Liver (tissue), 8 donors: ENCODE measurements at regions not wholly inside any gene's neighbourhood (a gene's known extent, or its start where the extent isn't known, plus 50 kb on each side); places are given as distances from the start of the nearest gene placed in this dataset.

Experiments used
- DNase-seq: peaks from one replicate; pipeline ENCODE4 v3.0.0-alpha.2; 2017; ENCODE audit warnings: low spot score
- H3K27ac ChIP-seq, 2 donors: one replicate each; pipeline ENCODE4 v1.7.0; 2013; ENCODE audit warnings: inconsistent platforms in 2 of 2, low read length in 2 of 2, control low read depth in 1 of 2, low read depth in 1 of 2, mild to moderate bottlenecking in 1 of 2
- H3K27me3 ChIP-seq, 4 donors: one replicate each; pipeline versions ENCODE4 v1.6.1 to v1.7.0; 2013; ENCODE audit warnings: low read length in 3 of 4, inconsistent platforms in 1 of 4, mild to moderate bottlenecking in 1 of 4, moderate library complexity in 1 of 4; ENCODE audit not compliant: control insufficient read depth in 4 of 4, insufficient read depth in 4 of 4
- H3K36me3 ChIP-seq, 4 donors: one replicate each; pipeline versions ENCODE4 v1.6.1 to v1.7.0; 2013; ENCODE audit warnings: low read length in 3 of 4, mild to moderate bottlenecking in 3 of 4, low read depth in 1 of 4, moderate library complexity in 1 of 4; ENCODE audit not compliant: control insufficient read depth in 4 of 4, insufficient read depth in 3 of 4
- H3K4me1 ChIP-seq, 4 donors: one replicate each; pipeline versions ENCODE4 v1.6.1 to v1.7.0; 2013; ENCODE audit warnings: low read length in 3 of 4, mild to moderate bottlenecking in 3 of 4, moderate library complexity in 1 of 4; ENCODE audit not compliant: control insufficient read depth in 4 of 4, insufficient read depth in 4 of 4
- H3K4me3 ChIP-seq, 3 donors: one replicate each; pipeline versions ENCODE4 v1.6.1 to v1.7.0; 2013; ENCODE audit warnings: low read length in 3 of 3, control low read depth in 1 of 3, low read depth in 1 of 3, mild to moderate bottlenecking in 1 of 3
- H3K9ac ChIP-seq, 2 donors: one replicate each; pipeline ENCODE4 v1.7.0; 2013; ENCODE audit warnings: low read length in 2 of 2, mild to moderate bottlenecking in 2 of 2, moderate library complexity in 2 of 2, control low read depth in 1 of 2, low read depth in 1 of 2
- H3K9me3 ChIP-seq, 4 donors: one replicate each; pipeline versions ENCODE4 v1.6.1 to v1.7.0; 2013; ENCODE audit warnings: low read length in 3 of 4; ENCODE audit not compliant: control insufficient read depth in 4 of 4
- EGR1 ChIP-seq, 2 donors: IDR thresholded peaks; 2 replicates each; pipeline ENCODE4 v1.6.1; 2016 to 2018; ENCODE audit warnings: antibody characterized with exemption in 2 of 2, low read depth in 2 of 2
- FOXA1 ChIP-seq: IDR thresholded peaks from 2 replicates; pipeline ENCODE4 v1.6.1; 2016; ENCODE audit warnings: antibody characterized with exemption
- FOXA2 ChIP-seq: IDR thresholded peaks from 2 replicates; pipeline ENCODE4 v1.6.1; 2016; ENCODE audit warnings: antibody characterized with exemption
- GABPA ChIP-seq, 2 donors: IDR thresholded peaks in 1 of 2; conservative IDR thresholded peaks in 1 of 2; 2 replicates each; pipeline ENCODE4 v1.6.1; 2016; ENCODE audit warnings: antibody characterized with exemption in 2 of 2, mild to moderate bottlenecking in 1 of 2, moderate library complexity in 1 of 2
- HNF4A ChIP-seq, 2 donors: conservative IDR thresholded peaks; 2 replicates each; pipeline ENCODE4 v1.6.1; 2016; ENCODE audit warnings: antibody characterized with exemption in 2 of 2, mild to moderate bottlenecking in 2 of 2
- HNF4G ChIP-seq: IDR thresholded peaks from 2 replicates; pipeline ENCODE4 v1.6.1; 2016; ENCODE audit warnings: antibody characterized with exemption
- JUND ChIP-seq, 2 donors: IDR thresholded peaks; 2 replicates each; pipeline ENCODE4 v1.6.1; 2016; ENCODE audit warnings: antibody characterized with exemption in 2 of 2
- NR2F2 ChIP-seq: IDR thresholded peaks from 2 replicates; pipeline ENCODE4 v1.6.1; 2016; ENCODE audit warnings: antibody characterized with exemption
- RAD21 ChIP-seq, 2 donors: IDR thresholded peaks; 2 replicates each; pipeline ENCODE4 v1.6.1; 2016; ENCODE audit warnings: antibody characterized with exemption in 2 of 2, mild to moderate bottlenecking in 2 of 2
- RXRA ChIP-seq, 2 donors: IDR thresholded peaks; 2 replicates each; pipeline ENCODE4 v1.6.1; 2017 to 2018; ENCODE audit warnings: antibody characterized with exemption in 2 of 2, mild to moderate bottlenecking in 1 of 2
- SP1 ChIP-seq: IDR thresholded peaks from 2 replicates; pipeline ENCODE4 v1.6.1; 2018; ENCODE audit warnings: antibody characterized with exemption, mild to moderate bottlenecking
- YY1 ChIP-seq: IDR thresholded peaks from 2 replicates; pipeline ENCODE4 v1.6.1; 2016; ENCODE audit warnings: antibody characterized with exemption, mild to moderate bottlenecking
- WGBS: extraction: QIAGEN DNeasy Blood & Tissue Kit; methylation state at CpG from one replicate; pipeline ENCODE4 v1.1.7; 2013; 5-methylcytosine and 5-hydroxymethylcytosine counted together
- TF ChIP-seq, protein P1 (sequence below): fragments of 150-350 bp; IDR thresholded peaks from 2 replicates; pipeline ENCODE4 v1.5.1; 2017; ENCODE audit warnings: improper control_type of control experiment, low read depth, low read length; ENCODE audit not compliant: missing input control
- TF ChIP-seq, protein P2 (sequence below): IDR thresholded peaks from 2 replicates; pipeline ENCODE4 v1.6.1; 2016; ENCODE audit warnings: antibody characterized with exemption
- TF ChIP-seq, protein P3 (sequence below): IDR thresholded peaks from 2 replicates; pipeline ENCODE4 v1.6.1; 2016; ENCODE audit warnings: antibody characterized with exemption, mild to moderate bottlenecking
- TF ChIP-seq, protein P4 (sequence below): IDR thresholded peaks from 2 replicates; pipeline ENCODE4 v1.6.1; 2016; ENCODE audit warnings: antibody characterized with exemption
- TF ChIP-seq, protein P5 (sequence below): IDR thresholded peaks from 2 replicates; pipeline ENCODE4 v1.6.1; 2016; ENCODE audit warnings: antibody characterized with exemption
- donor health status: healthy.
- donor health status: healthy.
- donor health status: healthy.
- donor health status: healthy.
- donor health status: healthy.

DNA sequence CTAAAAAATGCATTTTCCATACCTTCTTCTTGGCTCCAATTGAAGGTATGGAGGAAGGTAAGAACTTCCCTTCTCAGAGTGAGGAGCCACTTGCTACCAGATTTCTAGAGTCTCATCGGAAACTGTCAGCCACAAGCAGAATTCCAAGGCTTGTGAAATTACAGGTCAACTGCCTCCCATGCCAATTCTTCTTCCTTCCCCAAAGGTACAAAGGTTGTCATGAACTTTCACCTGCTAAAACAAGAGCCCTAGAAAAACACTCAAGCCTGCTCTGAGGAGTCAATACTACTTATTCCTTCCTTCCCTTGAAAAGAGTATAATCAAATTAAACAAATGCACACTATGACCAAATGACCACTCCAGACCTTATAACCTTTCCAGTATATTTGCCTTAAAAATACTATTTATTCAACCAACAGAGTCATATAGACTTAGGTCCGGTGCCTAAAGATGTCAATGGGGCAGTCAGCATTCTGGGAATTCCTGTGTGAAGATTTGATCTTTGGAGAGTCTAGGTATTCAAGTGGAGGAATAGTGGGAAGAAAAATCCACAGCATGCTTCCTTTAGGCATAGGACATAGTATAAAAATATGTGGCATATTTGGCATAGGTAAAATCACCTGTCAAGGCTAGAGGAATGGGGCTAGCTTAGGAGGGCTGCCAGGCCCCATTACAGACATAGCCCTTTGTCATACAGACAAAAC lies 539.3 kb downstream of the LIG4 start:
- TF ChIP-seq, protein P1, sequence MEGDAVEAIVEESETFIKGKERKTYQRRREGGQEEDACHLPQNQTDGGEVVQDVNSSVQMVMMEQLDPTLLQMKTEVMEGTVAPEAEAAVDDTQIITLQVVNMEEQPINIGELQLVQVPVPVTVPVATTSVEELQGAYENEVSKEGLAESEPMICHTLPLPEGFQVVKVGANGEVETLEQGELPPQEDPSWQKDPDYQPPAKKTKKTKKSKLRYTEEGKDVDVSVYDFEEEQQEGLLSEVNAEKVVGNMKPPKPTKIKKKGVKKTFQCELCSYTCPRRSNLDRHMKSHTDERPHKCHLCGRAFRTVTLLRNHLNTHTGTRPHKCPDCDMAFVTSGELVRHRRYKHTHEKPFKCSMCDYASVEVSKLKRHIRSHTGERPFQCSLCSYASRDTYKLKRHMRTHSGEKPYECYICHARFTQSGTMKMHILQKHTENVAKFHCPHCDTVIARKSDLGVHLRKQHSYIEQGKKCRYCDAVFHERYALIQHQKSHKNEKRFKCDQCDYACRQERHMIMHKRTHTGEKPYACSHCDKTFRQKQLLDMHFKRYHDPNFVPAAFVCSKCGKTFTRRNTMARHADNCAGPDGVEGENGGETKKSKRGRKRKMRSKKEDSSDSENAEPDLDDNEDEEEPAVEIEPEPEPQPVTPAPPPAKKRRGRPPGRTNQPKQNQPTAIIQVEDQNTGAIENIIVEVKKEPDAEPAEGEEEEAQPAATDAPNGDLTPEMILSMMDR = no peak
- TF ChIP-seq, protein P2, sequence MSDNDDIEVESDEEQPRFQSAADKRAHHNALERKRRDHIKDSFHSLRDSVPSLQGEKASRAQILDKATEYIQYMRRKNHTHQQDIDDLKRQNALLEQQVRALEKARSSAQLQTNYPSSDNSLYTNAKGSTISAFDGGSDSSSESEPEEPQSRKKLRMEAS = no peak
- TF ChIP-seq YY1 = no peak
- no peak for TF ChIP-seq JUND (IDR thresholded peaks at IDR 0.05)
- no peak for TF ChIP-seq NR2F2
- no peak for TF ChIP-seq RXRA (IDR thresholded peaks at IDR 0.05)
- no peak for TF ChIP-seq FOXA1
- no peak for TF ChIP-seq RAD21 (IDR thresholded peaks at IDR 0.05)
- TF ChIP-seq FOXA2 = no peak
- TF ChIP-seq SP1 = no peak
- TF ChIP-seq, protein P3, sequence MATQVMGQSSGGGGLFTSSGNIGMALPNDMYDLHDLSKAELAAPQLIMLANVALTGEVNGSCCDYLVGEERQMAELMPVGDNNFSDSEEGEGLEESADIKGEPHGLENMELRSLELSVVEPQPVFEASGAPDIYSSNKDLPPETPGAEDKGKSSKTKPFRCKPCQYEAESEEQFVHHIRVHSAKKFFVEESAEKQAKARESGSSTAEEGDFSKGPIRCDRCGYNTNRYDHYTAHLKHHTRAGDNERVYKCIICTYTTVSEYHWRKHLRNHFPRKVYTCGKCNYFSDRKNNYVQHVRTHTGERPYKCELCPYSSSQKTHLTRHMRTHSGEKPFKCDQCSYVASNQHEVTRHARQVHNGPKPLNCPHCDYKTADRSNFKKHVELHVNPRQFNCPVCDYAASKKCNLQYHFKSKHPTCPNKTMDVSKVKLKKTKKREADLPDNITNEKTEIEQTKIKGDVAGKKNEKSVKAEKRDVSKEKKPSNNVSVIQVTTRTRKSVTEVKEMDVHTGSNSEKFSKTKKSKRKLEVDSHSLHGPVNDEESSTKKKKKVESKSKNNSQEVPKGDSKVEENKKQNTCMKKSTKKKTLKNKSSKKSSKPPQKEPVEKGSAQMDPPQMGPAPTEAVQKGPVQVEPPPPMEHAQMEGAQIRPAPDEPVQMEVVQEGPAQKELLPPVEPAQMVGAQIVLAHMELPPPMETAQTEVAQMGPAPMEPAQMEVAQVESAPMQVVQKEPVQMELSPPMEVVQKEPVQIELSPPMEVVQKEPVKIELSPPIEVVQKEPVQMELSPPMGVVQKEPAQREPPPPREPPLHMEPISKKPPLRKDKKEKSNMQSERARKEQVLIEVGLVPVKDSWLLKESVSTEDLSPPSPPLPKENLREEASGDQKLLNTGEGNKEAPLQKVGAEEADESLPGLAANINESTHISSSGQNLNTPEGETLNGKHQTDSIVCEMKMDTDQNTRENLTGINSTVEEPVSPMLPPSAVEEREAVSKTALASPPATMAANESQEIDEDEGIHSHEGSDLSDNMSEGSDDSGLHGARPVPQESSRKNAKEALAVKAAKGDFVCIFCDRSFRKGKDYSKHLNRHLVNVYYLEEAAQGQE = no peak
- TF ChIP-seq HNF4G = no peak
- TF ChIP-seq, protein P4, sequence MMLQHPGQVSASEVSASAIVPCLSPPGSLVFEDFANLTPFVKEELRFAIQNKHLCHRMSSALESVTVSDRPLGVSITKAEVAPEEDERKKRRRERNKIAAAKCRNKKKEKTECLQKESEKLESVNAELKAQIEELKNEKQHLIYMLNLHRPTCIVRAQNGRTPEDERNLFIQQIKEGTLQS = no peak
- TF ChIP-seq, protein P5, sequence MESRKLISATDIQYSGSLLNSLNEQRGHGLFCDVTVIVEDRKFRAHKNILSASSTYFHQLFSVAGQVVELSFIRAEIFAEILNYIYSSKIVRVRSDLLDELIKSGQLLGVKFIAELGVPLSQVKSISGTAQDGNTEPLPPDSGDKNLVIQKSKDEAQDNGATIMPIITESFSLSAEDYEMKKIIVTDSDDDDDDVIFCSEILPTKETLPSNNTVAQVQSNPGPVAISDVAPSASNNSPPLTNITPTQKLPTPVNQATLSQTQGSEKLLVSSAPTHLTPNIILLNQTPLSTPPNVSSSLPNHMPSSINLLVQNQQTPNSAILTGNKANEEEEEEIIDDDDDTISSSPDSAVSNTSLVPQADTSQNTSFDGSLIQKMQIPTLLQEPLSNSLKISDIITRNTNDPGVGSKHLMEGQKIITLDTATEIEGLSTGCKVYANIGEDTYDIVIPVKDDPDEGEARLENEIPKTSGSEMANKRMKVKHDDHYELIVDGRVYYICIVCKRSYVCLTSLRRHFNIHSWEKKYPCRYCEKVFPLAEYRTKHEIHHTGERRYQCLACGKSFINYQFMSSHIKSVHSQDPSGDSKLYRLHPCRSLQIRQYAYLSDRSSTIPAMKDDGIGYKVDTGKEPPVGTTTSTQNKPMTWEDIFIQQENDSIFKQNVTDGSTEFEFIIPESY = no peak
- TF ChIP-seq HNF4A (conservative IDR thresholded peaks at IDR 0.05) = no peak
- no peak for TF ChIP-seq EGR1 (IDR thresholded peaks at IDR 0.05; ENCODE audit: low read depth in 2 of 2)
- no peak for TF ChIP-seq GABPA (IDR thresholded peaks at IDR 0.05 in 1 of 2, conservative IDR thresholded peaks at IDR 0.05 in 1 of 2)
- 68% methylated on average over 2 of the region's 2 CpGs for WGBS
- Histone ChIP-seq H3K4me3 (no peak overlapping the region), H3K9ac (no peak overlapping the region), H3K27me3 (no peaks in the 10 kb centered on the region), H3K36me3 (no peaks in the 10 kb centered on the region), H3K9me3 (peaks cover 0 to 5% (median 0%) of the 10 kb centered on the region in 4 donors), H3K4me1 (no peaks in the 10 kb centered on the region), H3K27ac (no peak overlapping the region)
- no peak for DNase-seq
